ENCODE measurements at regions not wholly inside any gene's neighbourhood (a gene's known extent, or its start where the extent isn't known, plus 50 kb on each side); places are given as distances from the start of the nearest gene placed in this dataset.

- 100% methylated on average over 1 of the region's 4 CpGs for whole genome bisulfite sequencing (ENCODE audit: low lambda C conversion rate)
- ChIA-PET POLR2A (no interaction called here), CTCF (interaction anchor here (2.1 kb wide), 1 partner anchor 9 kb away, joined by 6 read pairs; no protein-coding TSS in a partner anchor)
- Histone ChIP-seq H3K9me3 (no peaks in the 10 kb centered on the region), H3K4me1 (ENCODE audit: control insufficient read depth in 1 of 2, insufficient read depth in 2 of 2, low read depth in 1 of 2, low read length in 1 of 2) (no peaks in the 10 kb centered on the region), H3F3A (replicated peaks; ENCODE audit: insufficient read depth) (no peaks in the 10 kb centered on the region), H3K36me3 (replicated peaks in 1 of 2; ENCODE audit: control insufficient read depth in 1 of 2, insufficient read depth in 2 of 2, low read length in 1 of 2) (no peaks in the 10 kb centered on the region), H4K20me1 (ENCODE audit: insufficient read depth) (no peaks in the 10 kb centered on the region), H3K4me3 (ENCODE audit: low read depth in 2 of 2, low read length in 1 of 2) (no peak overlapping the region), H3K9ac (no peak overlapping the region), H3K9me2 (no peaks in the 10 kb centered on the region), H3K4me2 (no peak overlapping the region), H2AFZ (ENCODE audit: low read depth) (no peak overlapping the region), H3K79me2 (ENCODE audit: insufficient read depth) (no peaks in the 10 kb centered on the region), H3K27ac (ENCODE audit: low read depth in 2 of 2, low read length in 1 of 2) (no peak overlapping the region), H3K27me3 (ENCODE audit: insufficient read depth) (no peaks in the 10 kb centered on the region)
- DNase-seq: no peak
- no peak for TF ChIP-seq GABPA (IDR thresholded peaks at IDR 0.05; ENCODE audit: low read depth)
- TF ChIP-seq SMC3 (IDR thresholded peaks at IDR 0.05; ENCODE audit: low read depth, low read length): no peak
- TF ChIP-seq RXRA (IDR thresholded peaks at IDR 0.05; ENCODE audit: borderline replicate concordance, low read depth): no peak
- TF ChIP-seq RAD21 (IDR thresholded peaks at IDR 0.05; ENCODE audit: low read length): no peak
- TF ChIP-seq TCF12 (IDR thresholded peaks at IDR 0.05): no peak
- TF ChIP-seq RFX5 (IDR thresholded peaks at IDR 0.05; ENCODE audit: low read length): no peak
These were observed 219.4 kb upstream of the LNX1 start for GRCh38 chr4:53810643-53811042.

- no peaks in the 10 kb centered on the region for H3K9me3 ChIP-seq
- peaks cover 0 to 3% of the 10 kb centered on the region in 2 experiments; a peak in 1 of 4 replicates for H3K4me1 ChIP-seq (ENCODE audit: control insufficient read depth in 1 of 2, insufficient read depth in 2 of 2, low read depth in 1 of 2, low read length in 1 of 2)
- TF ChIP-seq JUND (IDR thresholded peaks at IDR 0.05): no peak
- no peak for TF ChIP-seq IRF3 (IDR thresholded peaks at IDR 0.05; ENCODE audit: low read depth, low read length)
- TF ChIP-seq ELF1 (IDR thresholded peaks at IDR 0.05): no peak
- TF ChIP-seq CHD2 (IDR thresholded peaks at IDR 0.05; ENCODE audit: low read length, partially characterized antibody): no peak
- no peak for TF ChIP-seq FOSL2 (IDR thresholded peaks at IDR 0.05; ENCODE audit: borderline replicate concordance, low read depth)
- TF ChIP-seq FOXM1 (IDR thresholded peaks at IDR 0.05; ENCODE audit: low read depth): no peak
- no peak for TF ChIP-seq TAF1 (IDR thresholded peaks at IDR 0.05; ENCODE audit: borderline replicate concordance, low read depth, low read length)
- no peak for TF ChIP-seq USF1 (IDR thresholded peaks at IDR 0.05; ENCODE audit: borderline replicate concordance, low read depth)
- TF ChIP-seq USF2 (IDR thresholded peaks at IDR 0.05; ENCODE audit: borderline replicate concordance, low read depth, low read length): no peak
- no peak for TF ChIP-seq RXRA (IDR thresholded peaks at IDR 0.05; ENCODE audit: borderline replicate concordance, low read depth)
- TF ChIP-seq EP300 (IDR thresholded peaks at IDR 0.05; ENCODE audit: borderline replicate concordance in 1 of 2, low read depth in 1 of 2, low read length in 1 of 2): no peak
- no peak for DNase-seq
- H3K4me2 ChIP-seq: no peak overlapping the region
- H3K4me3 ChIP-seq (ENCODE audit: low read depth in 2 of 2, low read length in 1 of 2): no peak overlapping the region
- WGBS (ENCODE audit: low lambda C conversion rate): 78% methylated on average over 3 of the region's 3 CpGs
- ChIA-PET POLR2A (no interaction called here), CTCF (interaction anchor here (2.1 kb wide), 1 partner anchor 9 kb away, joined by 6 read pairs; no protein-coding TSS in a partner anchor)
- H3K27me3 ChIP-seq (ENCODE audit: insufficient read depth): no peaks in the 10 kb centered on the region
- H3F3A ChIP-seq (replicated peaks; ENCODE audit: insufficient read depth): no peaks in the 10 kb centered on the region
- no peaks in the 10 kb centered on the region for H3K79me2 ChIP-seq (ENCODE audit: insufficient read depth)
- no peak overlapping the region for H2AFZ ChIP-seq (ENCODE audit: low read depth)
- no peaks in the 10 kb centered on the region for H3K36me3 ChIP-seq (replicated peaks in 1 of 2; ENCODE audit: control insufficient read depth in 1 of 2, insufficient read depth in 2 of 2, low read length in 1 of 2)
- no peak overlapping the region for H3K9ac ChIP-seq
- no peaks in the 10 kb centered on the region for H4K20me1 ChIP-seq (ENCODE audit: insufficient read depth)
- no peak overlapping the region for H3K27ac ChIP-seq (ENCODE audit: low read depth in 2 of 2, low read length in 1 of 2)
- no peaks in the 10 kb centered on the region for H3K9me2 ChIP-seq
These were observed 218.5 kb upstream of the LNX1 start for GRCh38 chr4:53809816-53810215.
